ENCODE measurements at regions not wholly inside any gene's neighbourhood (a gene's known extent, or its start where the extent isn't known, plus 50 kb on each side); places are given as distances from the start of the nearest gene placed in this dataset.

- H3K4me1 ChIP-seq (ENCODE audit: control insufficient read depth, extremely low read depth, insufficient read depth, low read length) = no peaks in the 10 kb centered on the region
- no peak overlapping the region for H3K4me3 ChIP-seq (replicated peaks in 1 of 4; ENCODE audit: control extremely low read depth in 1 of 4, insufficient read depth in 1 of 4, low read depth in 3 of 4, low read length in 4 of 4)
- H3K9ac ChIP-seq (ENCODE audit: insufficient read depth, low read length) = no peak overlapping the region
- no peaks in the 10 kb centered on the region for H3K9me3 ChIP-seq (ENCODE audit: control insufficient read depth, insufficient read depth, low read depth, low read length)
- H2AFZ ChIP-seq (ENCODE audit: low read length) = no peak overlapping the region
- no peak overlapping the region for H3K4me2 ChIP-seq (ENCODE audit: extremely low read depth, insufficient read depth, low read length)
- H4K20me1 ChIP-seq (ENCODE audit: control insufficient read depth, extremely low read depth, insufficient read depth, low read length) = no peaks in the 10 kb centered on the region
- TF ChIP-seq, protein P1, sequence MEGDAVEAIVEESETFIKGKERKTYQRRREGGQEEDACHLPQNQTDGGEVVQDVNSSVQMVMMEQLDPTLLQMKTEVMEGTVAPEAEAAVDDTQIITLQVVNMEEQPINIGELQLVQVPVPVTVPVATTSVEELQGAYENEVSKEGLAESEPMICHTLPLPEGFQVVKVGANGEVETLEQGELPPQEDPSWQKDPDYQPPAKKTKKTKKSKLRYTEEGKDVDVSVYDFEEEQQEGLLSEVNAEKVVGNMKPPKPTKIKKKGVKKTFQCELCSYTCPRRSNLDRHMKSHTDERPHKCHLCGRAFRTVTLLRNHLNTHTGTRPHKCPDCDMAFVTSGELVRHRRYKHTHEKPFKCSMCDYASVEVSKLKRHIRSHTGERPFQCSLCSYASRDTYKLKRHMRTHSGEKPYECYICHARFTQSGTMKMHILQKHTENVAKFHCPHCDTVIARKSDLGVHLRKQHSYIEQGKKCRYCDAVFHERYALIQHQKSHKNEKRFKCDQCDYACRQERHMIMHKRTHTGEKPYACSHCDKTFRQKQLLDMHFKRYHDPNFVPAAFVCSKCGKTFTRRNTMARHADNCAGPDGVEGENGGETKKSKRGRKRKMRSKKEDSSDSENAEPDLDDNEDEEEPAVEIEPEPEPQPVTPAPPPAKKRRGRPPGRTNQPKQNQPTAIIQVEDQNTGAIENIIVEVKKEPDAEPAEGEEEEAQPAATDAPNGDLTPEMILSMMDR (conservative IDR thresholded peaks at IDR 0.05 in 1 of 2, IDR thresholded peaks at IDR 0.05 in 1 of 2; ENCODE audit: low read depth in 1 of 2, low read length in 2 of 2) = no peak
- TF ChIP-seq EZH2 (IDR thresholded peaks at IDR 0.05; ENCODE audit: low read length, missing control alignments) = no peak
- no peaks in the 10 kb centered on the region for H3K27me3 ChIP-seq (ENCODE audit: control insufficient read depth, insufficient read depth, low read length)
- no peak for DNase-seq (ENCODE audit: low read depth in 2 of 2)
- H3K27ac ChIP-seq (ENCODE audit: insufficient read depth, low read length) = no peak overlapping the region
- H3K36me3 ChIP-seq (ENCODE audit: control insufficient read depth, insufficient read depth, low read length) = no peaks in the 10 kb centered on the region
- H3K79me2 ChIP-seq (ENCODE audit: control insufficient read depth, insufficient read depth, low read length) = no peaks in the 10 kb centered on the region
Observed at GRCh38 chr18:61975526-61976326, 82.9 kb upstream of the RNF152 start.

- H2AFZ ChIP-seq (ENCODE audit: low read length) = no peak overlapping the region
- no peak overlapping the region for H3K4me3 ChIP-seq (replicated peaks in 1 of 4; ENCODE audit: control extremely low read depth in 1 of 4, insufficient read depth in 1 of 4, low read depth in 3 of 4, low read length in 4 of 4)
- H3K27me3 ChIP-seq (ENCODE audit: control insufficient read depth, insufficient read depth, low read length) = no peaks in the 10 kb centered on the region
- DNase-seq (ENCODE audit: low read depth in 2 of 2) = no peak
- H3K4me1 ChIP-seq (ENCODE audit: control insufficient read depth, extremely low read depth, insufficient read depth, low read length) = no peaks in the 10 kb centered on the region
- TF ChIP-seq, protein P1 (conservative IDR thresholded peaks at IDR 0.05 in 1 of 2, IDR thresholded peaks at IDR 0.05 in 1 of 2; ENCODE audit: low read depth in 1 of 2, low read length in 2 of 2) = no peak
- no peak for TF ChIP-seq EZH2 (IDR thresholded peaks at IDR 0.05; ENCODE audit: low read length, missing control alignments)
- H3K36me3 ChIP-seq (ENCODE audit: control insufficient read depth, insufficient read depth, low read length) = no peaks in the 10 kb centered on the region
- H4K20me1 ChIP-seq (ENCODE audit: control insufficient read depth, extremely low read depth, insufficient read depth, low read length) = no peaks in the 10 kb centered on the region
- H3K9ac ChIP-seq (ENCODE audit: insufficient read depth, low read length) = no peak overlapping the region
- no peak overlapping the region for H3K27ac ChIP-seq (ENCODE audit: insufficient read depth, low read length)
- H3K79me2 ChIP-seq (ENCODE audit: control insufficient read depth, insufficient read depth, low read length) = no peaks in the 10 kb centered on the region
- no peaks in the 10 kb centered on the region for H3K9me3 ChIP-seq (ENCODE audit: control insufficient read depth, insufficient read depth, low read depth, low read length)
- H3K4me2 ChIP-seq (ENCODE audit: extremely low read depth, insufficient read depth, low read length) = no peak overlapping the region
Observed at GRCh38 chr18:61973273-61974115, 80.7 kb upstream of the RNF152 start.
